ENCODE measurements at regions not wholly inside any gene's neighbourhood (a gene's known extent, or its start where the extent isn't known, plus 50 kb on each side); places are given as distances from the start of the nearest gene placed in this dataset.

DNA sequence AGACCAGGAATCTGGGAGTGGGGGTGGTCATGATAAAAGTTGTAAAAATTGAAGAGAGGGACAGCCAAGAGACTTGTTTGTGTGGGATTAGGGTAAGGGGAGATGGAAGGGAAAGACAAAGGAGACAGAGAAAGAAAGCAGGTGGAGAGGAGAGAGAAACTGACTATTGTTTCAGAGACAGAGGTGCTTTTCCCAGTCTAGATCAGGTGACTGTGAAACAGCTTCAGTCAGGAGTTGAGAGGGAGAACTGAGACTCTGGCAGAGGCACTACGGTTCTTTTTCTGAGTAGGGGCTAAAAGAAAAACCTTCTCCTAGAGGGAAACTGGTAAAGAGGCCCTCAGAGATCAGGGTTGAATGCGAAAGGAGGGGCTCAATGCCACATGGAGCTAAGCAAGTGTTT is 106.4 kb downstream of the KDR start:
- no peak for DNase-seq (ENCODE audit: low read depth in 1 of 2, low spot score in 1 of 2)
- Histone ChIP-seq H3K4me1 (ENCODE audit: low read depth) (no peaks in the 10 kb centered on the region), H3K9me3 (ENCODE audit: low read depth) (no peaks in the 10 kb centered on the region), H3K27ac (no peak overlapping the region), H3K27me3 (no peaks in the 10 kb centered on the region), H3K4me3 (no peak overlapping the region), H3K36me3 (no peaks in the 10 kb centered on the region)
- TF ChIP-seq, protein P1, sequence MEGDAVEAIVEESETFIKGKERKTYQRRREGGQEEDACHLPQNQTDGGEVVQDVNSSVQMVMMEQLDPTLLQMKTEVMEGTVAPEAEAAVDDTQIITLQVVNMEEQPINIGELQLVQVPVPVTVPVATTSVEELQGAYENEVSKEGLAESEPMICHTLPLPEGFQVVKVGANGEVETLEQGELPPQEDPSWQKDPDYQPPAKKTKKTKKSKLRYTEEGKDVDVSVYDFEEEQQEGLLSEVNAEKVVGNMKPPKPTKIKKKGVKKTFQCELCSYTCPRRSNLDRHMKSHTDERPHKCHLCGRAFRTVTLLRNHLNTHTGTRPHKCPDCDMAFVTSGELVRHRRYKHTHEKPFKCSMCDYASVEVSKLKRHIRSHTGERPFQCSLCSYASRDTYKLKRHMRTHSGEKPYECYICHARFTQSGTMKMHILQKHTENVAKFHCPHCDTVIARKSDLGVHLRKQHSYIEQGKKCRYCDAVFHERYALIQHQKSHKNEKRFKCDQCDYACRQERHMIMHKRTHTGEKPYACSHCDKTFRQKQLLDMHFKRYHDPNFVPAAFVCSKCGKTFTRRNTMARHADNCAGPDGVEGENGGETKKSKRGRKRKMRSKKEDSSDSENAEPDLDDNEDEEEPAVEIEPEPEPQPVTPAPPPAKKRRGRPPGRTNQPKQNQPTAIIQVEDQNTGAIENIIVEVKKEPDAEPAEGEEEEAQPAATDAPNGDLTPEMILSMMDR (IDR thresholded peaks at IDR 0.05; ENCODE audit: low read depth, low read length): no peak

DNA sequence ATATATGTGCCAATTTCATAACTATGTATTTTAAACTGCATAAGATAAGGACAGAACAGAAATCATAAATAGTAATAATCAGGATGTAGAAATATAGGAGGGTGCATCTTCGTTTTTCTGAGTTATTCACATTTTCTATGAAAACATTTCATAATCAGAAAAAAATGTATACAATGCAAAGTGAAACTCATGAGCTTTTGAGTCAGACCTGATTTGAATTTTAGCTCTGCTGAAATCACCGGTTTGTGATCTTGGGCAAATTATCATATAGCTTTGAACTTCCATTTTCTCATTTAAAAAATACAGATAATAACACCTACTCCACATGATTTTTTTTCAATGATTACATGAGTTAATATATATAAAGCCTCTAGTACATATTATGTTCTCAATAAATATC is 106.9 kb downstream of the KDR start:
- TF ChIP-seq, protein P1 (IDR thresholded peaks at IDR 0.05; ENCODE audit: low read depth, low read length): no peak
- Histone ChIP-seq H3K4me3 (no peak overlapping the region), H3K9me3 (ENCODE audit: low read depth) (no peaks in the 10 kb centered on the region), H3K36me3 (no peaks in the 10 kb centered on the region), H3K27me3 (no peaks in the 10 kb centered on the region), H3K27ac (no peak overlapping the region), H3K4me1 (ENCODE audit: low read depth) (no peaks in the 10 kb centered on the region)
- DNase-seq (ENCODE audit: low read depth in 1 of 2, low spot score in 1 of 2): peak in 1 of 2 donors; percentile 9

GRCh38 chr4:55017406-55017805 is 108.0 kb downstream of the KDR start:
- Histone ChIP-seq H3K36me3 (no peaks in the 10 kb centered on the region), H3K27ac (no peak overlapping the region), H3K27me3 (no peaks in the 10 kb centered on the region), H3K4me1 (ENCODE audit: low read depth) (no peaks in the 10 kb centered on the region), H3K4me3 (no peak overlapping the region), H3K9me3 (ENCODE audit: low read depth) (no peaks in the 10 kb centered on the region)
- DNase-seq (ENCODE audit: low read depth in 1 of 2, low spot score in 1 of 2): no peak
- TF ChIP-seq, protein P1 (IDR thresholded peaks at IDR 0.05; ENCODE audit: low read depth, low read length): no peak

GRCh38 chr4:55016131-55016530 is 109.3 kb downstream of the KDR start:
- H3K36me3 ChIP-seq: no peaks in the 10 kb centered on the region
- no peaks in the 10 kb centered on the region for H3K27me3 ChIP-seq
- no peak overlapping the region for H3K4me3 ChIP-seq
- H3K27ac ChIP-seq: no peak overlapping the region
- H3K9me3 ChIP-seq (ENCODE audit: low read depth): no peaks in the 10 kb centered on the region
- TF ChIP-seq, protein P1 (IDR thresholded peaks at IDR 0.05; ENCODE audit: low read depth, low read length): no peak
- H3K4me1 ChIP-seq (ENCODE audit: low read depth): no peaks in the 10 kb centered on the region
- no peak for DNase-seq (ENCODE audit: low read depth in 1 of 2, low spot score in 1 of 2)

- H3K4me3 ChIP-seq: no peak overlapping the region
- H3K27me3 ChIP-seq: no peaks in the 10 kb centered on the region
- TF ChIP-seq, protein P1 (IDR thresholded peaks at IDR 0.05; ENCODE audit: low read depth, low read length): no peak
- no peak overlapping the region for H3K27ac ChIP-seq
- H3K36me3 ChIP-seq: no peaks in the 10 kb centered on the region
- H3K4me1 ChIP-seq (ENCODE audit: low read depth): no peaks in the 10 kb centered on the region
- no peak for DNase-seq (ENCODE audit: low read depth in 1 of 2, low spot score in 1 of 2)
- no peaks in the 10 kb centered on the region for H3K9me3 ChIP-seq (ENCODE audit: low read depth)
Observed at GRCh38 chr4:55014876-55015275, 110.5 kb downstream of the KDR start.

DNA sequence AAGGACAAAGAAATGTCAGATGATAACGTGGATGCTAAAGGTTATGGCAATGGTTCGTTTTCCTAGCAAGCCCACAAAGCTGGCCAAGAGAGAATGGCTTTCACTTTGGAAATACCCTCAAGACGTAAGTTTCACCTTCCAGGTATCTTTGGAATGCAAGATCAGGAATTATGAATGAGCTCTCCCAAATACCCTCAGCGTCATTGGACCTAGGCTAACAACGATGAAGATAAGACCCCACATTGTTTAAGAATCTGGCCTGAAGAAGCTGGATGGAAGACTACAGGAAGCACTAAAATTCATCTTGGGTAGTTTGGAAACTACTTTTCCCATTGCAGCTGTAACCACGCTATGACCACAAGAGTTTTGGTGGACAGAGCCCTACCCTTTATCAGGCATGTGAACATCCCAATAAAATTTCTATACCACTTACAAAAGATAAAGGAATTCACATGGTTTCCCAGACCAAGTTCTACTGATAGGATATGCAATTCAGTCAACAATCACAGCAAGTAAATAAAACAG is 111.9 kb downstream of the KDR start:
- no peak overlapping the region for H3K4me3 ChIP-seq
- no peaks in the 10 kb centered on the region for H3K27me3 ChIP-seq
- H3K36me3 ChIP-seq: no peaks in the 10 kb centered on the region
- no peaks in the 10 kb centered on the region for H3K9me3 ChIP-seq (ENCODE audit: low read depth)
- H3K27ac ChIP-seq: no peak overlapping the region
- H3K4me1 ChIP-seq (ENCODE audit: low read depth): no peaks in the 10 kb centered on the region
- DNase-seq (ENCODE audit: low read depth in 1 of 2, low spot score in 1 of 2): no peak
- TF ChIP-seq, protein P1 (IDR thresholded peaks at IDR 0.05; ENCODE audit: low read depth, low read length): no peak

Data from cardiac muscle cell (in vitro differentiated cells and primary cell).